Osteocyte (in vitro differentiated cells): ENCODE measurements at regions not wholly inside any gene's neighbourhood (a gene's known extent, or its start where the extent isn't known, plus 50 kb on each side); places are given as distances from the start of the nearest gene placed in this dataset.

ENCODE experiments used
- DNase-seq: peaks from one replicate; pipeline ENCODE4 v3.0.0; 2021; ENCODE audit warnings: mixed read lengths; ENCODE audit not compliant: unreplicated experiment; ENCODE audit errors: extremely low spot score
- H3K27ac Mint-ChIP-seq: one replicate; pipeline ENCODE4 v1.8.0; 2021; ENCODE audit warnings: mild to moderate bottlenecking, mixed read lengths; ENCODE audit not compliant: unreplicated experiment
- H3K27me3 Mint-ChIP-seq: one replicate; pipeline ENCODE4 v1.8.0; 2021; ENCODE audit warnings: mixed read lengths; ENCODE audit not compliant: unreplicated experiment
- H3K36me3 Mint-ChIP-seq: one replicate; pipeline ENCODE4 v1.8.0; 2021; ENCODE audit warnings: mixed read lengths; ENCODE audit not compliant: unreplicated experiment
- H3K4me1 Mint-ChIP-seq: one replicate; pipeline ENCODE4 v1.8.0; 2021; ENCODE audit warnings: mixed read lengths; ENCODE audit not compliant: unreplicated experiment
- H3K4me3 Mint-ChIP-seq: one replicate; pipeline ENCODE4 v1.8.0; 2021; ENCODE audit warnings: mild to moderate bottlenecking, moderate library complexity, mixed read lengths; ENCODE audit not compliant: unreplicated experiment
- H3K9me3 Mint-ChIP-seq: one replicate; pipeline ENCODE4 v1.8.0; 2021; ENCODE audit warnings: mixed read lengths; ENCODE audit not compliant: unreplicated experiment
- CTCF ChIP-seq: fragments of 200-600 bp; sonication (generic); IDR thresholded peaks from 2 replicates; pipeline ENCODE4 v1.5.0; 2021; ENCODE audit warnings: antibody characterized with exemption, mild to moderate bottlenecking, moderate library complexity

GRCh38 chr7:115350764-115351163, 428.9 kb downstream of the MDFIC start:
- no peak for TF ChIP-seq CTCF
- H3K27me3 Mint-ChIP-seq, result no peaks in the 10 kb centered on the region
- H3K4me1 Mint-ChIP-seq, result no peaks in the 10 kb centered on the region
- no peak overlapping the region for H3K4me3 Mint-ChIP-seq
- no peak overlapping the region for H3K27ac Mint-ChIP-seq
- no peak for DNase-seq
- H3K36me3 Mint-ChIP-seq, result no peaks in the 10 kb centered on the region
- H3K9me3 Mint-ChIP-seq, result no peaks in the 10 kb centered on the region

DNA sequence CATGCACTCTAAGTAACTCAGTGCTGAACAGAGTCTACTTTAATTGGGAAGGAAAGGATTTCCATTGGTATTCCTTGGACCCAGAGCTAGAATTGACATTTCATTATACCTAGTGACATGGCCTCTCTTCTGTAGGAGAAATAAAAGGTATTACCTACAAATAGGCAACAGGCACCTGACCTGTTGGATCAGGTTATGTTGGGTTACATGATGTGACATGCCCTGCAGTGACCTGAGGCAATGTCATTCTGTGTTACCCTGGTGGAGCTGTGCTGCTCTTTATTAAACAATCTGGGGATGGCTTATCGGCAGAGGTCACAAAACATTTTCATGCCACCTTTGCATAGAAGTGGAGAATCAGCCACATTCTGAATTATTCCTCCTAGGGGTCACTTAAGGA, 427.7 kb downstream of the MDFIC start:
- H3K27me3 Mint-ChIP-seq, result no peaks in the 10 kb centered on the region
- no peaks in the 10 kb centered on the region for H3K36me3 Mint-ChIP-seq
- DNase-seq, result no peak
- no peak overlapping the region for H3K27ac Mint-ChIP-seq
- no peaks in the 10 kb centered on the region for H3K4me1 Mint-ChIP-seq
- H3K4me3 Mint-ChIP-seq, result no peak overlapping the region
- no peak for TF ChIP-seq CTCF
- H3K9me3 Mint-ChIP-seq, result no peaks in the 10 kb centered on the region

DNA sequence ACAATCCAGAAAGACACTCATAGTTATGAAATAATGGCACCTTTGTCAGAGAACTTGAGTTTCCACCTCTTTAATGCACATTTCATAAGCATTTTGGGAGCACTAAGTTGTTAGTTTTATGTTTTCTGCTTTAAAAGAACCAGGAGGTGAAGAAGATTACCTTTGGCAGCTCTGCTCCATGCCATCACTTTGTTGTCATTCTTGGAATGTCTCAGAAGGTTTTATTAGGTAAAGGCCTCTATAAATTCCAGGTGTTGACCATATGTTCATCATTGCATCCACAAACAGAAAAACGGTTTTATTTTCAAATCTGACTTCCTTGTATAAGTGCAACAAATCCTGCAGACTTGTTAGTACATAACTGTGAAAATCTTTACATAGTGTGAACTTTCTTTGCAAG, 424.8 kb downstream of the MDFIC start:
- Mint-ChIP-seq H3K4me3 (no peak overlapping the region), H3K27me3 (no peaks in the 10 kb centered on the region), H3K27ac (no peak overlapping the region), H3K4me1 (no peaks in the 10 kb centered on the region), H3K9me3 (no peaks in the 10 kb centered on the region), H3K36me3 (no peaks in the 10 kb centered on the region)
- no peak for TF ChIP-seq CTCF
- no peak for DNase-seq

DNA sequence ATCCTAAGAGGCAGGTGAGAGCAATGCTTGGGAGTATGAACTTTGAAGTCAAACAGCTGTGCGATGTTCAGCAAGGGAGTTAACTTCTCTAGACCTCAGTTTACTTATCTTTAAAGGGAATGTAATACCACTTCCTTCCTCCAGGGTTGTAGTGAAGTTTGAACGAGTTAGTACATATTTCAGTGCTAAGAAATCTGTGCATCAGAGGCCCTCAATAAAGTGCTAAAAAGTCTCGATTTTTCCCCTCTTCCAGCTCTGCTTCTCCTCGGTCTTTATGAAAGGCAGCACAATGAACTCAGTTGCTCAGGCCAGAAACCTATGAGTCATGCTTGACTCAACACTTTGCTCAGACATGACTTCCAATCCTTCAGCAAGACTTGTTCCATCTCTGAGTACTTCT, 418.9 kb downstream of the MDFIC start:
- no peaks in the 10 kb centered on the region for H3K27me3 Mint-ChIP-seq
- no peaks in the 10 kb centered on the region for H3K36me3 Mint-ChIP-seq
- no peak for DNase-seq
- H3K4me3 Mint-ChIP-seq, result no peak overlapping the region
- no peaks in the 10 kb centered on the region for H3K4me1 Mint-ChIP-seq
- no peak for TF ChIP-seq CTCF
- no peak overlapping the region for H3K27ac Mint-ChIP-seq
- peaks cover 4% of the 10 kb centered on the region for H3K9me3 Mint-ChIP-seq

- no peaks in the 10 kb centered on the region for H3K4me1 Mint-ChIP-seq
- H3K36me3 Mint-ChIP-seq, result no peaks in the 10 kb centered on the region
- H3K27ac Mint-ChIP-seq, result no peak overlapping the region
- no peak for TF ChIP-seq CTCF
- H3K27me3 Mint-ChIP-seq, result no peaks in the 10 kb centered on the region
- DNase-seq, result no peak
- peaks cover 4% of the 10 kb centered on the region for H3K9me3 Mint-ChIP-seq
- H3K4me3 Mint-ChIP-seq, result no peak overlapping the region
Measured at GRCh38 chr7:115338016-115338415, 416.1 kb downstream of the MDFIC start.
